Astrocyte of the hippocampus (primary cell): ENCODE measurements at regions not wholly inside any gene's neighbourhood (a gene's known extent, or its start where the extent isn't known, plus 50 kb on each side); places are given as distances from the start of the nearest gene placed in this dataset.
A peak's percentile ranks its signal among the peaks of the same experiment; 100 is the strongest.

Experiments
- DNase-seq: peaks from one replicate; pipeline ENCODE4 v3.0.0; 2011; ENCODE audit warnings: low read depth, low spot score

GRCh38 chr12:42868291-42868690 is 278.7 kb upstream of the PRICKLE1 start:
- DNase-seq: no peak

- no peak for DNase-seq
Observed at GRCh38 chr12:42865282-42865681, 275.7 kb upstream of the PRICKLE1 start.

GRCh38 chr12:42862055-42862454 is 272.5 kb upstream of the PRICKLE1 start:
- peak; percentile 77 for DNase-seq

- DNase-seq: peak; percentile 17
Observed at GRCh38 chr12:42860331-42860730, 270.8 kb upstream of the PRICKLE1 start.

GRCh38 chr12:42859612-42860011 is 270.1 kb upstream of the PRICKLE1 start:
- peak; percentile 34 for DNase-seq

- peak; percentile 24 for DNase-seq
Observed at GRCh38 chr12:42857106-42857505, 267.6 kb upstream of the PRICKLE1 start.

GRCh38 chr12:42855362-42855950 is 265.9 kb upstream of the PRICKLE1 start:
- DNase-seq: no peak

GRCh38 chr12:42854826-42855225 is 265.3 kb upstream of the PRICKLE1 start:
- DNase-seq: no peak

GRCh38 chr12:42854208-42854607 is 264.7 kb upstream of the PRICKLE1 start:
- peak; percentile 39 for DNase-seq

- no peak for DNase-seq
Observed at GRCh38 chr12:42853370-42854140, 264.0 kb upstream of the PRICKLE1 start.

- DNase-seq: no peak
Observed at GRCh38 chr12:42846782-42847181, 257.2 kb upstream of the PRICKLE1 start.

- no peak for DNase-seq
Observed at GRCh38 chr12:42834062-42834461, 244.5 kb upstream of the PRICKLE1 start.

- no peak for DNase-seq
Observed at GRCh38 chr12:42828836-42829235, 239.3 kb upstream of the PRICKLE1 start.

GRCh38 chr12:42824327-42824726 is 234.8 kb upstream of the PRICKLE1 start:
- DNase-seq: no peak

- DNase-seq: no peak
Observed at GRCh38 chr12:42823679-42824078, 234.1 kb upstream of the PRICKLE1 start.

GRCh38 chr12:42819846-42820245 is 230.3 kb upstream of the PRICKLE1 start:
- DNase-seq: no peak

GRCh38 chr12:42815068-42815467 is 225.5 kb upstream of the PRICKLE1 start:
- DNase-seq: no peak

GRCh38 chr12:42812871-42813270 is 223.3 kb upstream of the PRICKLE1 start:
- no peak for DNase-seq

GRCh38 chr12:42812086-42812485 is 222.5 kb upstream of the PRICKLE1 start:
- DNase-seq: peak; percentile 9

GRCh38 chr12:42810006-42810405 is 220.5 kb upstream of the PRICKLE1 start:
- peak; percentile 86 for DNase-seq

GRCh38 chr12:42809226-42809625 is 219.7 kb upstream of the PRICKLE1 start:
- peak; percentile 78 for DNase-seq

GRCh38 chr12:42807766-42808165 is 218.2 kb upstream of the PRICKLE1 start:
- no peak for DNase-seq

- no peak for DNase-seq
Observed at GRCh38 chr12:42807251-42807650, 217.7 kb upstream of the PRICKLE1 start.
